ENCODE measurements at regions not wholly inside any gene's neighbourhood (a gene's known extent, or its start where the extent isn't known, plus 50 kb on each side); places are given as distances from the start of the nearest gene placed in this dataset.

DNA sequence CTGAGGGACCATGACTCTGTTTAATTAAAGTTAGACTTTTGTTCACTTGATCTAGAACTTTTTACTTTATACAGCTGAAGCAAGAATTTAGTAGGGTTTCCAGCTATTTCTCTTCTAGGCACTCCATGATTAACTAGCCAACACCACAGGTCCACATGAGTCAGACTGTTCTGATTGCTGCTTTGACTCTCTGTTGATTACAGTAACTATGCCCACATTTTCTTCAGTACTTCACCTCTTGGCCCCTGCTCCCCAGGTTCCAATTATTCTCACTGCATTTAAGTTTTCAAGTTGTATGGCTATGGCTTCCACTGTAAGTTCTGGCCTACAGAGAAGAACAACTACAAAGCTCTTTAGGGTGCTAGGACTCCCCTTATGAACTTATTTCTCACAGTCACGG lies 737.2 kb upstream of the IGFBP3 start (continued):
- no peak for TF ChIP-seq ZNF274 (IDR thresholded peaks at IDR 0.05; ENCODE audit: low read depth, low read length)

GRCh38 chr7:46654546-46655443 lies 733.7 kb upstream of the IGFBP3 start:
- BruUV-seq (replicated peaks) = no TSS peak
- Histone ChIP-seq H3K27ac (ENCODE audit: low read depth, low read length) (no peak overlapping the region), H3K9me2 (ENCODE audit: insufficient read depth) (no peaks in the 10 kb centered on the region), H4K20me1 (ENCODE audit: insufficient read depth) (no peaks in the 10 kb centered on the region), H3K9ac (ENCODE audit: low read length) (no peak overlapping the region), H3K4me3 (replicated peaks in 1 of 2; ENCODE audit: low read depth in 1 of 2, low read length in 2 of 2) (no peak overlapping the region), H2AFZ (ENCODE audit: low read depth, low read length, poor library complexity, severe bottlenecking) (no peak overlapping the region), H3K4me1 (ENCODE audit: control insufficient read depth in 1 of 2, insufficient read depth in 2 of 2, low read length in 2 of 2) (peaks cover 18 to 33% of the 10 kb centered on the region in 2 experiments), H3K9me3 (ENCODE audit: control insufficient read depth in 1 of 2, insufficient read depth in 1 of 2, low read depth in 1 of 2, low read length in 2 of 2) (no peaks in the 10 kb centered on the region), H3K4me2 (ENCODE audit: low read length) (no peak overlapping the region), H3K79me2 (ENCODE audit: insufficient read depth, low read length) (no peaks in the 10 kb centered on the region), H3K27me3 (ENCODE audit: insufficient read depth, low read length) (no peaks in the 10 kb centered on the region), H3K36me3 (ENCODE audit: control insufficient read depth in 1 of 2, insufficient read depth in 2 of 2, low read length in 2 of 2) (no peaks in the 10 kb centered on the region)
- ChIA-PET POLR2A (no interaction called here), RAD21 (ENCODE audit: low non-redundant PET in 1 of 2, low total read pairs in 2 of 2, uncharacterized antibody in 2 of 2, unreplicated experiment in 2 of 2) (no interaction called here), CTCF (no interaction called here)
- DNase-seq (ENCODE audit: low read depth, low spot score) (no peak), ATAC-seq (no peak)
- intact Hi-C loops (cut with micrococcal nuclease) = loop anchor here (5.0 kb wide), 1 partner anchor 98 kb away; no protein-coding TSS in a partner anchor
- TF ChIP-seq CEBPB (IDR thresholded peaks at IDR 0.05; ENCODE audit: low read depth) (no peak), EZH2 (IDR thresholded peaks at IDR 0.05) (no peak), YY1 (IDR thresholded peaks at IDR 0.05; ENCODE audit: extremely low read depth, insufficient replicate concordance, low read depth, low read length) (no peak), TCF7L2 (IDR thresholded peaks at IDR 0.05; ENCODE audit: borderline replicate concordance, extremely low read depth, insufficient read depth, insufficient read length) (no peak), SP1 (IDR thresholded peaks at IDR 0.05; ENCODE audit: low read depth) (no peak), RAD21 (IDR thresholded peaks at IDR 0.05; ENCODE audit: low read depth) (no peak)
- TF ChIP-seq, protein P1, sequence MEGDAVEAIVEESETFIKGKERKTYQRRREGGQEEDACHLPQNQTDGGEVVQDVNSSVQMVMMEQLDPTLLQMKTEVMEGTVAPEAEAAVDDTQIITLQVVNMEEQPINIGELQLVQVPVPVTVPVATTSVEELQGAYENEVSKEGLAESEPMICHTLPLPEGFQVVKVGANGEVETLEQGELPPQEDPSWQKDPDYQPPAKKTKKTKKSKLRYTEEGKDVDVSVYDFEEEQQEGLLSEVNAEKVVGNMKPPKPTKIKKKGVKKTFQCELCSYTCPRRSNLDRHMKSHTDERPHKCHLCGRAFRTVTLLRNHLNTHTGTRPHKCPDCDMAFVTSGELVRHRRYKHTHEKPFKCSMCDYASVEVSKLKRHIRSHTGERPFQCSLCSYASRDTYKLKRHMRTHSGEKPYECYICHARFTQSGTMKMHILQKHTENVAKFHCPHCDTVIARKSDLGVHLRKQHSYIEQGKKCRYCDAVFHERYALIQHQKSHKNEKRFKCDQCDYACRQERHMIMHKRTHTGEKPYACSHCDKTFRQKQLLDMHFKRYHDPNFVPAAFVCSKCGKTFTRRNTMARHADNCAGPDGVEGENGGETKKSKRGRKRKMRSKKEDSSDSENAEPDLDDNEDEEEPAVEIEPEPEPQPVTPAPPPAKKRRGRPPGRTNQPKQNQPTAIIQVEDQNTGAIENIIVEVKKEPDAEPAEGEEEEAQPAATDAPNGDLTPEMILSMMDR (IDR thresholded peaks at IDR 0.05 in 2 of 3, conservative IDR thresholded peaks at IDR 0.05 in 1 of 3; ENCODE audit: borderline replicate concordance in 1 of 3, insufficient read depth in 1 of 3, low read depth in 2 of 3, low read length in 2 of 3) = no peak; a peak in 1 of 6 replicates
